GM12873 (cell line): ENCODE measurements at regions not wholly inside any gene's neighbourhood (a gene's known extent, or its start where the extent isn't known, plus 50 kb on each side); places are given as distances from the start of the nearest gene placed in this dataset.

Source experiments
- CTCF ChIP-seq: IDR thresholded peaks from 2 replicates; pipeline ENCODE4 v1.5.1; 2012; ENCODE audit warnings: low read depth, mild to moderate bottlenecking, moderate library complexity, low read length, control low read depth; ENCODE audit not compliant: insufficient read depth; ENCODE audit errors: missing control alignments

- no peak for TF ChIP-seq CTCF
These were observed 148.4 kb downstream of the ZIC4 start for GRCh38 chr3:147257944-147258343.

- no peak for TF ChIP-seq CTCF
These were observed 149.6 kb downstream of the ZIC4 start for GRCh38 chr3:147256739-147257138.

- TF ChIP-seq CTCF = no peak
These were observed 159.4 kb downstream of the ZIC4 start for GRCh38 chr3:147246906-147247305.

GRCh38 chr3:147244397-147244796, 161.9 kb downstream of the ZIC4 start:
- no peak for TF ChIP-seq CTCF

GRCh38 chr3:147240581-147240980, 165.8 kb downstream of the ZIC4 start:
- TF ChIP-seq CTCF = no peak

- no peak for TF ChIP-seq CTCF
These were observed 168.4 kb downstream of the ZIC4 start for GRCh38 chr3:147237991-147238390.

GRCh38 chr3:147231111-147231510, 175.2 kb downstream of the ZIC4 start:
- TF ChIP-seq CTCF = no peak

- TF ChIP-seq CTCF = no peak
These were observed 184.1 kb downstream of the ZIC4 start for GRCh38 chr3:147222291-147222690.
